Chondrocyte (in vitro differentiated cells): ENCODE measurements at regions not wholly inside any gene's neighbourhood (a gene's known extent, or its start where the extent isn't known, plus 50 kb on each side); places are given as distances from the start of the nearest gene placed in this dataset.

Source experiments
- DNase-seq: peaks from one replicate; pipeline ENCODE4 v3.0.0; 2021; ENCODE audit warnings: mixed read lengths, low spot score
- H3K27ac Mint-ChIP-seq: one replicate; pipeline ENCODE4 v1.8.0; 2021; ENCODE audit warnings: mild to moderate bottlenecking, moderate library complexity, mixed read lengths; ENCODE audit not compliant: unreplicated experiment
- H3K27me3 Mint-ChIP-seq: 2 replicates; pipeline ENCODE4 v1.8.0; 2021; ENCODE audit warnings: low read depth, mixed read lengths
- H3K36me3 Mint-ChIP-seq: 2 replicates; pipeline ENCODE4 v1.8.0; 2021; ENCODE audit warnings: low read depth, mixed read lengths
- H3K4me1 Mint-ChIP-seq: 2 replicates; pipeline ENCODE4 v1.8.0; 2021; ENCODE audit warnings: low read depth, mild to moderate bottlenecking, mixed read lengths
- H3K4me3 Mint-ChIP-seq: one replicate; pipeline ENCODE4 v1.8.0; 2021; ENCODE audit warnings: mild to moderate bottlenecking, moderate library complexity, mixed read lengths; ENCODE audit not compliant: unreplicated experiment
- H3K9me3 Mint-ChIP-seq: 2 replicates; pipeline ENCODE4 v1.8.0; 2021; ENCODE audit warnings: low read depth, mixed read lengths
- TF ChIP-seq, protein P1 (sequence below): fragments of 200-600 bp; sonication (generic); IDR thresholded peaks from 2 replicates; pipeline ENCODE4 v1.5.0; 2021; ENCODE audit warnings: antibody characterized with exemption, mild to moderate bottlenecking, moderate library complexity

DNA sequence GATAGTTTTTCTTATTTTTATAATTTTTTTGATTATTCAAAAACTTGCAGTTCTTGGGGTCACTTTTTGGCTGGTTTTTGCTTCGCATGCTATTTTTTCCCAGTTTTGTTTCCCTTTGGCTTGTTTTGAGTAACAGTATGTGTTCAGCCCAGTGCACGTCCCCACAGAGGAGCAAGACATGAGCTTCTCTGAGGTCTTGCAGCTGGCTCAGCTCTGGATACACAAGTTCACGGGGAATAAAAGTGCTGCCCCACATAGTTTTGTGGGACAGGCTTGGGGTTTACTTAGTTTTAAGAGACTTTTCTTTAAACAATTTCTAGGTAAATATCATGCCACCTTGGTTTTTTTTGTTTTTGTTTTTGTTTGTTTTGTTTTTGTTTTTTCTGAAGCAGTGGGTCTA, 297.8 kb upstream of the IRX1 start:
- Mint-ChIP-seq H3K27ac (no peak overlapping the region), H3K27me3 (peaks cover 4% of the 10 kb centered on the region), H3K36me3 (no peaks in the 10 kb centered on the region), H3K4me1 (peaks cover 15% of the 10 kb centered on the region), H3K4me3 (no peak overlapping the region), H3K9me3 (peaks cover 9% of the 10 kb centered on the region)
- TF ChIP-seq, protein P1, sequence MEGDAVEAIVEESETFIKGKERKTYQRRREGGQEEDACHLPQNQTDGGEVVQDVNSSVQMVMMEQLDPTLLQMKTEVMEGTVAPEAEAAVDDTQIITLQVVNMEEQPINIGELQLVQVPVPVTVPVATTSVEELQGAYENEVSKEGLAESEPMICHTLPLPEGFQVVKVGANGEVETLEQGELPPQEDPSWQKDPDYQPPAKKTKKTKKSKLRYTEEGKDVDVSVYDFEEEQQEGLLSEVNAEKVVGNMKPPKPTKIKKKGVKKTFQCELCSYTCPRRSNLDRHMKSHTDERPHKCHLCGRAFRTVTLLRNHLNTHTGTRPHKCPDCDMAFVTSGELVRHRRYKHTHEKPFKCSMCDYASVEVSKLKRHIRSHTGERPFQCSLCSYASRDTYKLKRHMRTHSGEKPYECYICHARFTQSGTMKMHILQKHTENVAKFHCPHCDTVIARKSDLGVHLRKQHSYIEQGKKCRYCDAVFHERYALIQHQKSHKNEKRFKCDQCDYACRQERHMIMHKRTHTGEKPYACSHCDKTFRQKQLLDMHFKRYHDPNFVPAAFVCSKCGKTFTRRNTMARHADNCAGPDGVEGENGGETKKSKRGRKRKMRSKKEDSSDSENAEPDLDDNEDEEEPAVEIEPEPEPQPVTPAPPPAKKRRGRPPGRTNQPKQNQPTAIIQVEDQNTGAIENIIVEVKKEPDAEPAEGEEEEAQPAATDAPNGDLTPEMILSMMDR: no peak
- DNase-seq: no peak

DNA sequence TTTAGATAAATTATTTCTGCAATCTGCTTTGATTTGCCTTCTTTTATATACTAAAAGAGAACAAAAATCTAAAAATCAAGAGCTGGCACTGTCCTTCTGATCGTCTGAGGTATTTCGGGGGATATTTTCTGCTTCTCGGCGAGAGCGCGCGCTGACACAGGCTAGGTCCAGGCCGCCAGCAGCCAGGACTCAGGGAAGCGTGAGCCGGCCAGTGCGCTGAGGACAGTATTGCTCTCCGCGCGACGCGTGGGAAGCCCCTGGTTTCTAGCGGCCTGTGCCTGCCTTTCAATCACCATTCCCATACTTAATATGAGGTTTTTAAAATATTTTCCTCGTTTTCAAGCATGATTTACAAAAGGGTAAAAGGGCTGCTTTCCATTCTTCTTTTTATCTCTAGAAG, 307.3 kb upstream of the IRX1 start:
- H3K4me3 Mint-ChIP-seq: no peak overlapping the region
- TF ChIP-seq, protein P1: no peak
- H3K4me1 Mint-ChIP-seq: no peaks in the 10 kb centered on the region
- H3K9me3 Mint-ChIP-seq: no peaks in the 10 kb centered on the region
- H3K36me3 Mint-ChIP-seq: no peaks in the 10 kb centered on the region
- peaks cover 1% of the 10 kb centered on the region for H3K27me3 Mint-ChIP-seq
- no peak for DNase-seq
- H3K27ac Mint-ChIP-seq: no peak overlapping the region

DNA sequence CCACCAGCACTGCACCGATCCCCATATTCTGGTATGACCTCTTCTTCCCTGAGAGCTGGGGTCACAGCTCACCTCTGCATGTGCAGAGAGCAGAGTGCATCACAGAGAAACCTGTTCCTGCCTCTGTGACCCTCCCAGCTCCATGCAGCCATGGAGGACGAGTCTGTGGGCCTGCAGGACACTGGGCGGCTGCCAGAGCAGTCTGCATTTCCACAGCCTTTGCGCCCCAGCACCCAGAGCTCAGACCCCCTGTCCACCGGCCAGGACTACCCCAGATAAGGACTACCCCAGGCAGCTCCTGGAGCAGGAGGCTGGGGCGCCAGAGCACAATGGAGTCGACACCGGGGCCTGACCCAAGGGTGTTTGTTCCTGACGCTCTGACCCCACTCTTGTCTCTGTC, 308.1 kb upstream of the IRX1 start:
- no peak for DNase-seq
- no peaks in the 10 kb centered on the region for H3K36me3 Mint-ChIP-seq
- no peaks in the 10 kb centered on the region for H3K4me1 Mint-ChIP-seq
- peaks cover 1% of the 10 kb centered on the region for H3K27me3 Mint-ChIP-seq
- no peak overlapping the region for H3K4me3 Mint-ChIP-seq
- TF ChIP-seq, protein P1: no peak
- no peaks in the 10 kb centered on the region for H3K9me3 Mint-ChIP-seq
- no peak overlapping the region for H3K27ac Mint-ChIP-seq

DNA sequence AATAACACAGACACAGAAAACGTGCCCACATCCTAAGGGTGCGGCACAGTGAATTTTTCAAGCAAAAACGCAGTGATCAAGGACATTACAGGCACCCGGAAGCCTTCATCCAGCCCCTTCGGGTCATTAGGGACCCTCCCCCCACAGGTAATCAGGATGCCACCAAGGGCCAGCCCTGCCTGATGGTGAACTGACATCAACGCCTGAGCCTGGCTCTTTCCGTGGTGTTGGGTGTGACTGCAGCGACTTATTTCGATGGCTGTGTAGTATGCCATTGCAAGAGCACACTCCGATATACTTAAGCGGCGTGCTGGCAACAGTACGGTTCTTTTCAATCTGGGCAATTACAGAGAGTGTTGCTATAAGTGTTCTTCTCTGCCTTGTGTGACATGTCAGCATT, 310.0 kb upstream of the IRX1 start:
- DNase-seq: no peak
- H3K27ac Mint-ChIP-seq: no peak overlapping the region
- TF ChIP-seq, protein P1: no peak
- H3K36me3 Mint-ChIP-seq: no peaks in the 10 kb centered on the region
- peaks cover 1% of the 10 kb centered on the region for H3K27me3 Mint-ChIP-seq
- H3K9me3 Mint-ChIP-seq: no peaks in the 10 kb centered on the region
- H3K4me3 Mint-ChIP-seq: no peak overlapping the region
- no peaks in the 10 kb centered on the region for H3K4me1 Mint-ChIP-seq

DNA sequence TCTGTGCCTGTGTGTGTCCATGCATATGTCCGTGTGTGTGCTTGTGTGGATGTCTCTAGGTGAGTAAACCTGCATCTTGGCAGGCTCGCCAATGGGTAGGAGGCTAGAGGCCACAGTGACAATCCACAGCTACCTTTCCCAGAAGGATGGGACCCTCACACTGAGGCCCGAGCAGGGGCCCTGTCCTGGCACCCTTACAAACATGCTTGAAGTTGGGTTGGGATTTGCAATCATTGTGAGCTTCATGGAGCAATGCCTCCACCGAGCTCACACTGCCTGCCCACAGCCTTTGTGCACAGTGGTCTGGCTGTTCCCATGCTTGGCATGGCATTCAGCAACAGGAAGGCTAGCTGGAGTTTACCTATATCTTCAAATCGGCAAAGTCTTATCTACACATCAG, 311.1 kb upstream of the IRX1 start:
- no peak for DNase-seq
- H3K4me1 Mint-ChIP-seq: no peaks in the 10 kb centered on the region
- H3K9me3 Mint-ChIP-seq: no peaks in the 10 kb centered on the region
- TF ChIP-seq, protein P1: no peak
- peaks cover 1% of the 10 kb centered on the region for H3K27me3 Mint-ChIP-seq
- H3K4me3 Mint-ChIP-seq: no peak overlapping the region
- H3K27ac Mint-ChIP-seq: no peak overlapping the region
- no peaks in the 10 kb centered on the region for H3K36me3 Mint-ChIP-seq
